ENCODE measurements at regions not wholly inside any gene's neighbourhood (a gene's known extent, or its start where the extent isn't known, plus 50 kb on each side); places are given as distances from the start of the nearest gene placed in this dataset.

GRCh38 chr6:104256646-104257045 lies 603.1 kb downstream of the HACE1 start:
- no peak for TF ChIP-seq CTCF (IDR thresholded peaks at IDR 0.05)
- intact Hi-C loops (cut with micrococcal nuclease): no loop called here

GRCh38 chr6:104253236-104253635 lies 606.5 kb downstream of the HACE1 start:
- no peaks in the 10 kb centered on the region for H3K36me3 Mint-ChIP-seq (ENCODE audit: low read depth)
- intact Hi-C loops (cut with micrococcal nuclease): no loop called here
- ChIA-PET POLR2A (interaction anchor here (0.5 kb wide), 1 partner anchor 537 kb away, joined by 3 read pairs; no protein-coding TSS in a partner anchor), CTCF (no interaction called here)
- no peaks in the 10 kb centered on the region for H3K27me3 Mint-ChIP-seq
- H3K27ac Mint-ChIP-seq: no peak overlapping the region
- no peaks in the 10 kb centered on the region for H3K4me1 Mint-ChIP-seq (ENCODE audit: low read depth)
- ATAC-seq (no peak), DNase-seq (no peak)
- no peaks in the 10 kb centered on the region for H3K9me3 Mint-ChIP-seq
- no peak for TF ChIP-seq CTCF (IDR thresholded peaks at IDR 0.05)
- no peak overlapping the region for H3K4me3 Mint-ChIP-seq

More at GRCh38 chr6:104256646-104257045, 603.1 kb downstream of the HACE1 start:
- H3K9me3 Mint-ChIP-seq: no peaks in the 10 kb centered on the region
- H3K4me3 Mint-ChIP-seq: no peak overlapping the region
- H3K4me1 Mint-ChIP-seq (ENCODE audit: low read depth): no peaks in the 10 kb centered on the region
- H3K27ac Mint-ChIP-seq: no peak overlapping the region
- H3K36me3 Mint-ChIP-seq (ENCODE audit: low read depth): no peaks in the 10 kb centered on the region
- CTCF ChIA-PET: no interaction called here
- POLR2A ChIA-PET: no interaction called here
- H3K27me3 Mint-ChIP-seq: no peaks in the 10 kb centered on the region
- DNase-seq: no peak
- ATAC-seq: no peak

GRCh38 chr6:104252276-104252675 lies 607.4 kb downstream of the HACE1 start:
- intact Hi-C loops (cut with micrococcal nuclease): no loop called here
- H3K4me3 Mint-ChIP-seq: no peak overlapping the region
- H3K9me3 Mint-ChIP-seq: no peaks in the 10 kb centered on the region
- H3K36me3 Mint-ChIP-seq (ENCODE audit: low read depth): no peaks in the 10 kb centered on the region
- no peak for ATAC-seq
- ChIA-PET POLR2A (no interaction called here), CTCF (no interaction called here)
- no peak for TF ChIP-seq CTCF (IDR thresholded peaks at IDR 0.05)
- no peaks in the 10 kb centered on the region for H3K4me1 Mint-ChIP-seq (ENCODE audit: low read depth)
- no peak for DNase-seq
- no peak overlapping the region for H3K27ac Mint-ChIP-seq
- no peaks in the 10 kb centered on the region for H3K27me3 Mint-ChIP-seq

GRCh38 chr6:104251651-104252050 lies 608.1 kb downstream of the HACE1 start:
- ChIA-PET POLR2A (no interaction called here), CTCF (no interaction called here)
- no peak for DNase-seq
- Mint-ChIP-seq H3K9me3 (no peaks in the 10 kb centered on the region), H3K36me3 (ENCODE audit: low read depth) (no peaks in the 10 kb centered on the region), H3K4me1 (ENCODE audit: low read depth) (no peaks in the 10 kb centered on the region), H3K4me3 (no peak overlapping the region), H3K27me3 (no peaks in the 10 kb centered on the region), H3K27ac (no peak overlapping the region)
- TF ChIP-seq CTCF (IDR thresholded peaks at IDR 0.05): no peak
- ATAC-seq: no peak
- intact Hi-C loops (cut with micrococcal nuclease): no loop called here

DNA sequence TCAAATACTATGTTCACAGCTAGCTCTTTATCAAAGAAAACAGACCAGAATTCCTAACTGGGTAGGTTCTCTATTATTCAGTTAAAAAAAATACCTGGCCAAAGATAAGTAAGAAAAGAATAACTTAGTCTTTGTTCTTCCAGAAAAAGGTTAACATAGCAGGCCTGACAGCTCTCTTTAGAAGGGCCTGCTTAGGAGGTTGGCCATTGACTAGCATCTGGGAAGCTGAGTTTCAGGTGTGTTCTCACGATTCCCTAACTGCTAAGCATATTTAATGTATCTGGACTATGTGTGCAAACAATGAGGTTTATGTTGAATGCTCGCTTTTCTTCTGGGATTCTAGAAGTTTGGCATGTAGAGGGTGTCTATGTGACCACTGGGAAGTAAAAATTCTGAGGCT lies 618.9 kb downstream of the HACE1 start:
- H3K4me3 Mint-ChIP-seq: no peak overlapping the region
- ChIA-PET POLR2A (no interaction called here), CTCF (no interaction called here)
- intact Hi-C loops (cut with micrococcal nuclease): no loop called here
- H3K27me3 Mint-ChIP-seq: no peaks in the 10 kb centered on the region
- H3K4me1 Mint-ChIP-seq (ENCODE audit: low read depth): no peaks in the 10 kb centered on the region
- ATAC-seq (no peak), DNase-seq (no peak)
- no peak for TF ChIP-seq CTCF (IDR thresholded peaks at IDR 0.05)
- no peaks in the 10 kb centered on the region for H3K36me3 Mint-ChIP-seq (ENCODE audit: low read depth)
- H3K27ac Mint-ChIP-seq: no peak overlapping the region
- peaks cover 3% of the 10 kb centered on the region for H3K9me3 Mint-ChIP-seq

Measured in activated CD8-positive, alpha-beta T cell treated with anti-CD3 and anti-CD28 coated beads for 36 hours (primary cell).